HCT116 (cell line): ENCODE measurements at regions not wholly inside any gene's neighbourhood (a gene's known extent, or its start where the extent isn't known, plus 50 kb on each side); places are given as distances from the start of the nearest gene placed in this dataset.

Experiments used
- ATAC-seq: fragments of 200-7000 bp; cut with Tn5 transposase; 2 replicates; pipeline ENCODE4 v1.9.1; 2020; ENCODE audit warnings: mild to moderate bottlenecking, moderate library complexity
- BruUV-seq: library from RNA; stranded (reverse); fragments of 400-500 nt; replicated peaks from 2 replicates; lab custom pipeline; 2021; lab: Mats Ljungman, UMichigan
- CTCF ChIA-PET: fragments of 300-600 bp; sonication (Branson Sonifier 250); formaldehyde crosslinking; loops from one replicate; lab custom pipeline; 2021; ENCODE audit warnings: antibody characterized with exemption; lab: Charles Lee
- POLR2A ChIA-PET: fragments of 300-600, 350-600 bp; sonication (Branson Sonifier 250); formaldehyde crosslinking; loops from one replicate; lab custom pipeline; 2021; ENCODE audit warnings: antibody characterized with exemption; lab: Charles Lee
- RAD21 ChIA-PET, 2 experiments: fragments of 300-600 bp; sonication (Branson Sonifier 250); formaldehyde crosslinking; loops; one replicate each; lab custom pipeline; 2023; ENCODE audit warnings: low total read pairs in 2 of 2; ENCODE audit not compliant: uncharacterized antibody in 2 of 2, unreplicated experiment in 2 of 2, low non-redundant PET in 1 of 2; lab: Charles Lee
- DNase-seq: peaks from one replicate; pipeline ENCODE4 v3.0.0-alpha.2; 2010; ENCODE audit warnings: low read depth, low spot score
- H2AFZ ChIP-seq: fragments of 200-600 bp; shearing (Covaris generic), sonication (generic); 2 replicates; pipeline ENCODE4 v1.6.1; 2017; ENCODE audit warnings: low read depth, mixed run types, mixed read lengths, antibody characterized with exemption, low read length; ENCODE audit not compliant: poor library complexity, severe bottlenecking
- H3K27ac ChIP-seq: 2 replicates; pipeline ENCODE4 v1.5.1; 2012; ENCODE audit warnings: low read depth, low read length
- H3K27me3 ChIP-seq: fragments of 200-600 bp; sonication (generic); 2 replicates; pipeline ENCODE4 v1.6.1; 2016; ENCODE audit warnings: mixed run types, low read length, mixed read lengths; ENCODE audit not compliant: insufficient read depth
- H3K36me3 ChIP-seq, 2 experiments: fragments of 200-500 bp in 1 of 2; fragments of 200-600 bp in 1 of 2; sonication (Bioruptor generic) in 1 of 2; sonication (generic) in 1 of 2; 2 replicates each; pipeline versions ENCODE4 v1.5.1 to v1.6.1; 2014 to 2016; ENCODE audit warnings: low read length in 2 of 2, inconsistent platforms in 1 of 2, mixed read lengths in 1 of 2, mixed run types in 1 of 2; ENCODE audit not compliant: insufficient read depth in 2 of 2, control insufficient read depth in 1 of 2
- H3K4me1 ChIP-seq, 2 experiments: fragments of 200-600 bp in 1 of 2; sonication (generic) in 1 of 2; 2 replicates each; pipeline versions ENCODE4 v1.5.1 to v1.6.1; 2012 to 2017; ENCODE audit warnings: low read length in 2 of 2, inconsistent platforms in 1 of 2, mild to moderate bottlenecking in 1 of 2, mixed read lengths in 1 of 2, mixed run types in 1 of 2, moderate library complexity in 1 of 2; ENCODE audit not compliant: insufficient read depth in 2 of 2, control insufficient read depth in 1 of 2
- H3K4me2 ChIP-seq: fragments of 200-600 bp; sonication (generic); 2 replicates; pipeline ENCODE4 v1.6.1; 2017; ENCODE audit warnings: mixed run types, low read length, mixed read lengths
- H3K4me3 ChIP-seq, 2 experiments: fragments of 200-600 bp in 1 of 2; sonication (generic) in 1 of 2; replicated peaks in 1 of 2; 2 replicates each; pipeline ENCODE4 v1.5.1; 2011 to 2016; ENCODE audit warnings: low read length in 2 of 2, control low read depth in 1 of 2, low read depth in 1 of 2, mild to moderate bottlenecking in 1 of 2, mixed read lengths in 1 of 2, mixed run types in 1 of 2
- H3K79me2 ChIP-seq: fragments of 200-600 bp; sonication (generic); 2 replicates; pipeline ENCODE4 v1.6.1; 2017; ENCODE audit warnings: mild to moderate bottlenecking, mixed run types, low read length, moderate library complexity, mixed read lengths; ENCODE audit not compliant: insufficient read depth
- H3K9ac ChIP-seq: fragments of 200-600 bp; sonication (generic); 2 replicates; pipeline ENCODE4 v1.6.1; 2016; ENCODE audit warnings: low read length, mixed read lengths
- H3K9me2 ChIP-seq: fragments of 200-600 bp; sonication (generic), shearing (Covaris generic); 2 replicates; pipeline ENCODE4 v1.6.1; 2017; ENCODE audit warnings: mixed run types, mild to moderate bottlenecking, moderate library complexity; ENCODE audit not compliant: insufficient read depth
- H3K9me3 ChIP-seq, 2 experiments: fragments of 200-500 bp in 1 of 2; fragments of 200-600 bp in 1 of 2; sonication (Bioruptor generic) in 1 of 2; sonication (generic) in 1 of 2; 2 replicates each; pipeline ENCODE4 v1.6.1; 2014 to 2017; ENCODE audit warnings: low read length in 2 of 2, mixed read lengths in 2 of 2, inconsistent platforms in 1 of 2, low read depth in 1 of 2, mild to moderate bottlenecking in 1 of 2, mixed run types in 1 of 2, moderate library complexity in 1 of 2; ENCODE audit not compliant: control insufficient read depth in 1 of 2, insufficient read depth in 1 of 2
- H4K20me1 ChIP-seq: fragments of 200-600 bp; sonication (generic), shearing (Covaris generic); 2 replicates; pipeline ENCODE4 v1.6.1; 2017; ENCODE audit warnings: mixed run types, mild to moderate bottlenecking, moderate library complexity; ENCODE audit not compliant: insufficient read depth
- ELF1 ChIP-seq: IDR thresholded peaks from 2 replicates; pipeline ENCODE4 v1.6.1; 2012; ENCODE audit warnings: low read depth, borderline replicate concordance
- EZH2phosphoT487 ChIP-seq: fragments of 200-600 bp; IDR thresholded peaks from 2 replicates; pipeline ENCODE4 v1.6.1; 2018; ENCODE audit warnings: antibody characterized with exemption, borderline replicate concordance
- FOSL1 ChIP-seq: IDR thresholded peaks from 2 replicates; pipeline ENCODE4 v1.6.1; 2012; ENCODE audit warnings: low read depth
- POLR2A ChIP-seq: IDR thresholded peaks from 2 replicates; pipeline ENCODE4 v1.7.0; 2011; ENCODE audit warnings: borderline replicate concordance; ENCODE audit not compliant: insufficient read depth, insufficient read length; ENCODE audit errors: extremely low read depth
- POLR2AphosphoS5 ChIP-seq: IDR thresholded peaks from 2 replicates; pipeline ENCODE4 v1.6.1; 2011; ENCODE audit warnings: mild to moderate bottlenecking, low read depth, low read length, moderate library complexity
- ZFX ChIP-seq: fragments of 450-650 bp; IDR thresholded peaks from 2 replicates; pipeline ENCODE4 v1.6.1; 2017
- ZNF274 ChIP-seq: fragments of 200-500 bp; sonication (Bioruptor generic); IDR thresholded peaks from 2 replicates; pipeline ENCODE4 v1.6.1; 2014; ENCODE audit warnings: mild to moderate bottlenecking, low read depth, low read length, inconsistent platforms
- intact Hi-C: fragments of 100-400 bp; cut with micrococcal nuclease; formaldehyde crosslinking; loops from 2 replicates; pipeline ENCODE4 v1.10.0; 2022
- TF ChIP-seq, protein P1 (sequence below): IDR thresholded peaks from 2 replicates; pipeline ENCODE4 v1.6.1; 2012; ENCODE audit warnings: low read depth

DNA sequence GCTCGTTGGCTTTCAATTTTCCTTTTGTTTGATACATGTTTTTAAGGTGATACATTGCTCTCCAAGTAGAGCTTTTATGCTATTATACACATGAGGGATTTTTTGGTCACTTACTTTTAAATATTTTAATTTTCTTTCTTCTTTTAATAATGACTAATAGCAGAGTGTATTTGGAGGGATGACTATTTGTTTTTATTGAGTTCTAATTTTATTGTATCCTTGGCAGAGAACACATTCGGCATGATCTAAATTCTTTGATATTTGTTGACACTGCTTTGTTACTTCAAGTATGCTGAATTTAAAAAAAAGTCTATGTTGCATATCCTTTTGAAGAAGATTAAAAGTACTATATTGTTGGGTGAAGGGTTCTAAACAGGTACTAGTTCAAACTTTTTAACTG, 149.9 kb upstream of the PDZRN3 start:
- no peak overlapping the region for H3K27ac ChIP-seq
- no peaks in the 10 kb centered on the region for H4K20me1 ChIP-seq
- BruUV-seq, result no TSS peak
- intact Hi-C loops, result no loop called here
- no peak overlapping the region for H3K9ac ChIP-seq
- no peaks in the 10 kb centered on the region for H3K9me2 ChIP-seq
- H3K4me2 ChIP-seq, result no peak overlapping the region
- no peak for DNase-seq
- no peak for TF ChIP-seq FOSL1
- no peak for TF ChIP-seq EZH2phosphoT487
- no peak for TF ChIP-seq ELF1
- TF ChIP-seq ZFX, result no peak
- TF ChIP-seq, protein P1, sequence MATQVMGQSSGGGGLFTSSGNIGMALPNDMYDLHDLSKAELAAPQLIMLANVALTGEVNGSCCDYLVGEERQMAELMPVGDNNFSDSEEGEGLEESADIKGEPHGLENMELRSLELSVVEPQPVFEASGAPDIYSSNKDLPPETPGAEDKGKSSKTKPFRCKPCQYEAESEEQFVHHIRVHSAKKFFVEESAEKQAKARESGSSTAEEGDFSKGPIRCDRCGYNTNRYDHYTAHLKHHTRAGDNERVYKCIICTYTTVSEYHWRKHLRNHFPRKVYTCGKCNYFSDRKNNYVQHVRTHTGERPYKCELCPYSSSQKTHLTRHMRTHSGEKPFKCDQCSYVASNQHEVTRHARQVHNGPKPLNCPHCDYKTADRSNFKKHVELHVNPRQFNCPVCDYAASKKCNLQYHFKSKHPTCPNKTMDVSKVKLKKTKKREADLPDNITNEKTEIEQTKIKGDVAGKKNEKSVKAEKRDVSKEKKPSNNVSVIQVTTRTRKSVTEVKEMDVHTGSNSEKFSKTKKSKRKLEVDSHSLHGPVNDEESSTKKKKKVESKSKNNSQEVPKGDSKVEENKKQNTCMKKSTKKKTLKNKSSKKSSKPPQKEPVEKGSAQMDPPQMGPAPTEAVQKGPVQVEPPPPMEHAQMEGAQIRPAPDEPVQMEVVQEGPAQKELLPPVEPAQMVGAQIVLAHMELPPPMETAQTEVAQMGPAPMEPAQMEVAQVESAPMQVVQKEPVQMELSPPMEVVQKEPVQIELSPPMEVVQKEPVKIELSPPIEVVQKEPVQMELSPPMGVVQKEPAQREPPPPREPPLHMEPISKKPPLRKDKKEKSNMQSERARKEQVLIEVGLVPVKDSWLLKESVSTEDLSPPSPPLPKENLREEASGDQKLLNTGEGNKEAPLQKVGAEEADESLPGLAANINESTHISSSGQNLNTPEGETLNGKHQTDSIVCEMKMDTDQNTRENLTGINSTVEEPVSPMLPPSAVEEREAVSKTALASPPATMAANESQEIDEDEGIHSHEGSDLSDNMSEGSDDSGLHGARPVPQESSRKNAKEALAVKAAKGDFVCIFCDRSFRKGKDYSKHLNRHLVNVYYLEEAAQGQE, result no peak
- no peak for TF ChIP-seq POLR2A
- no peak for TF ChIP-seq ZNF274
- no peak for TF ChIP-seq POLR2AphosphoS5
- H3K36me3 ChIP-seq, result no peaks in the 10 kb centered on the region
- H3K27me3 ChIP-seq, result no peaks in the 10 kb centered on the region
- RAD21 ChIA-PET, result no interaction called here
- H3K4me1 ChIP-seq, result no peaks in the 10 kb centered on the region
- H3K9me3 ChIP-seq, result peaks cover 0 to 11% of the 10 kb centered on the region in 2 experiments; a peak in 2 of 4 replicates
- CTCF ChIA-PET, result no interaction called here
- no peak overlapping the region for H3K4me3 ChIP-seq
- POLR2A ChIA-PET, result no interaction called here
- no peaks in the 10 kb centered on the region for H3K79me2 ChIP-seq
- ATAC-seq, result no peak
- no peak overlapping the region for H2AFZ ChIP-seq
